ENCODE measurements at regions not wholly inside any gene's neighbourhood (a gene's known extent, or its start where the extent isn't known, plus 50 kb on each side); places are given as distances from the start of the nearest gene placed in this dataset.
A peak's percentile ranks its signal among the peaks of the same experiment; 100 is the strongest.

DNA sequence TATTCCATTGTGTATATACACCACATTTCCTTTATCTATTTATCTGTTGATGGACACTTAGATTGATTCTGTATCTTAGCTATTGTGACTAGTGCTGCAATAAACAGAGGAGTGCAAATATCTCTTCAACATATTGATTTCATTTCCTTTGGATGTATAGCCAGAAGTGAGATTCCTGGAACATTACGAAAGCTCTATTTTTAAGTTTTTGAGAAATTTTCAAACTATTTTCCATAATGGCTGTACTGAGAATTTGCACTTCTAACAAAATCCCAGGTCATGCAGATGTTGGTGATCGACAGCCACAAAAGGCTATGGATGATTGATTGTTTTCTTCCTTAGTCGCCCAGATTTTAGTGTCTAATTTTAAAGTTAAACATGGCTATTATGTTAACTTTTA is 132.7 kb upstream of the MTAP start:
- no peak for DNase-seq (ENCODE audit: low spot score)

DNA sequence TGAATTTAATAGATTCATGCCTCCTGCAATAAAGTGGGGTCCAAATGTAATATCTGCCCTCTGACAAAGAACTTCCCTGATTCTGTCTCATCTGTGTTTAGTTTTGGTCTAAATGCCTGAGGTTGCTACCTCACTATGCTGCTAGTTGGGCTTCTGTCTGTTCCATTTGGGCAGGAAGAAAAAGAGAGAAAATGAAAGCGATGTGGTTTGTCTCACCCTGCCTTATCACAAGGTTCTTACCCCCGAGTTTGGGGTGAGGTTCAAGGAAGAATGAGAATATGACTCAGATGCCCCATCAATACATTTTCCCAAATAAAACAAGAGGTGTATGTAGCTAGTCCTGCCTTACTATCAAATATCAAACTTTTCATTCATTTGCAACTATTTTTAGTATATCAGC is 132.1 kb upstream of the MTAP start:
- DNase-seq (ENCODE audit: low spot score) = no peak

DNA sequence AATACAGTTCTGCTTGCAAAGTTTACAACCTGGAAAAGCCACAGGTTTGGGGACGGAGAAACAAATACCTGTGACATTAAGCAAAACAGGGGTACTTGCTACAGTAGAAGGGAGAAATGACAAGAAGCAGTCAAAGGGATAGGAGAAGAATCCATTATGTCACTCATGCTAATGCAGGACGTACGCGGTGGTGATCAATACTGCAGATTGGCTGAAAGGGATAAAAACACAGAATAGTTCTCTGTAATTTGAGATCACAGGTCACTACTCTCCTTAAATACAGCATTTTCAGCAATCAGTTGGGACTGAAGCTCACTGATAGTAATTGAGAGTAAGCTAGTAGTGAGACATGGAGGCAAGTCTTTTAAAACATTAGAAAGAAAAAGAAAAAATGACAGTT is 130.3 kb upstream of the MTAP start:
- no peak for DNase-seq (ENCODE audit: low spot score)

DNA sequence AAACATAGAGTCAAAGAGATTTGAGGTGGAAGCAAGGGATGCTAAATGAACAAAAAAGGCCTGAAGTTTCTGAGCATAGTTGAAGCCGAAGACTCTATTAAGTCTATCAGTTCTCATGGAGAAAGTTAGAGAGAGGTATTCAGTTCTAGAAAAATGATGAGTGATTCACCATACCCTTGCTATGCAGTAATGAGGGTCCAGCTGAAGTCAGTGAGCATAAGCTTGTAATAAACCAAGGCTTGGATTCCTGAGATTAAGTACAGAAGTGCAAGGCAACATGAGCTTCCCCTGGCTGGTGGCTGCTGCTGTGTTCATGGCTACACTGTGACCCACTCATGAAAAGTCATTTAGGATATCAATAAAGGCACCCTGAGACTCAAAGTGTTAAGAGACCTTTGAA is 129.7 kb upstream of the MTAP start:
- DNase-seq (ENCODE audit: low spot score) = no peak

DNA sequence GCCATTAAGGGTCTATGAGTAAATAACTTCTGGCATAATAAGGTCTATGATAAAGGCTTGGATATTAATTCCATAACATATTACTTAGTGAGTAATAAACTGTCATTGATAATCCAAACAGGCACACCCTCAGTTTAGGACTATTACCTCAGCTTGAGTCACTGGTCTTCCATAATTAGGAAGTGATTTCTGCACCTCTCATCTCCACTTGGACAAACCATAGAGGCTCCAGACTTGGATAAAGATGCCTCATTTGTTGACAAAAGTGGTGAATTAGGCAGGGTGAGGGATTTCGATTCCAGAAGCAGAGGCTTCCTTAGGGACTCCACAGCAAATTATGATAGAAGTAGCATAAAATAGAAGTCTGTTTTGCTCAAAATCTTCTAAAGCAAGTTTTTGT is 127.5 kb upstream of the MTAP start:
- no peak for DNase-seq (ENCODE audit: low spot score)

DNA sequence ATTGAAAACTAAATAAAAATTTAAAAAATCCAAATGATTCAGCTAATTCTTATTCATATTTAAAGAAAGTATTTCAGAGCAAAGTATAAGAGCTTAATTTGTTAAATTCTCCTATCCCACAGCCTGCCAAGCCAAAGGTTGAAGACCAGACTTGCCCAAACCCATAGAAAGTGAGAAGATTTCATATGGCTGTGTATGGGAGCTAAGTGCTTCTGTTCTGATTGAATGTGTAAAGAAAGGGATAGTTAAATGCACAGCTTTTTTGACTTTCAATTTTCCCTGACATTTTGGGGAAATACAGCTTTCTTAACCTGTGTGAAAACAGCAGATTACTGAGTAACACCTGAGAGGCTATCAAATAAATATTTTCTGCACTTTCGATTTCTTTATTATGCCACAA is 125.0 kb upstream of the MTAP start:
- DNase-seq (ENCODE audit: low spot score) = no peak

DNA sequence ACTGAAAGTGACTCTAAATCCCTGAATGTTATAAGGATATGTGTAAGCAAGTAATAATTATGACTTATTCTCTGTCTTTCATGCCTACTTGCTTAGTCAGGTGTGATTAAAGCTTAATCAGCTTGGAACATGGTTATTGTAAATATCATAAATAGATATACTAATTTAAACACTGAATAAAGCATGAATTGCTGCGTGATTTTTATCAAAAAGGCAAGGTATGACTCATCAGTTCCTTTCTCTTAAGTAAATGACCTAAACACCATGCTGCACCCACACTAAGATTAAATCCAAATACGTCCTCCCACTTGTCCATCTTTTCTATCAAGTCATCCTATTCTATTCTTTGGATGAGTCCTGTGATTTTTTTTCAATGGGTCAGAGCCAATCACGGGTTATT is 124.6 kb upstream of the MTAP start:
- peak; percentile 84 for DNase-seq (ENCODE audit: low spot score)

DNA sequence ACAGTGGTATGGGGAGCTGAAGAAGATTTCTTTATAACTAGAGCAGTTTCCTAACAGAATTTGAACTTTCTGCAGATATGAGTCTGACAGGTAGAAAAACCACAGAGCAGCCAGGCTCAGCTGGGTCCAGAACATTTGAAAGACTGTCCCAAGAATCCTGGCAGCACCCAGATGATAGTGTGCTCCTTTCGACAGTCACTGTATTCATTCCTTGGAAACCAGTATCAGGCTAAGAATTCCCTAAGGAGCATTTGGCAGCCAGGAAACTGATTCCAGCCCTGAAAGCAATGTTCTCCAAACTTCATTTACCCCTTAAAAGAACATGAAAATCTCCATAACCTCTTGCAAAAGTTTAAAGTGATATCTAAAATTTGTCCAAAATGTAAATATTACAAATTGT is 123.0 kb upstream of the MTAP start:
- DNase-seq (ENCODE audit: low spot score) = peak; percentile 42

DNA sequence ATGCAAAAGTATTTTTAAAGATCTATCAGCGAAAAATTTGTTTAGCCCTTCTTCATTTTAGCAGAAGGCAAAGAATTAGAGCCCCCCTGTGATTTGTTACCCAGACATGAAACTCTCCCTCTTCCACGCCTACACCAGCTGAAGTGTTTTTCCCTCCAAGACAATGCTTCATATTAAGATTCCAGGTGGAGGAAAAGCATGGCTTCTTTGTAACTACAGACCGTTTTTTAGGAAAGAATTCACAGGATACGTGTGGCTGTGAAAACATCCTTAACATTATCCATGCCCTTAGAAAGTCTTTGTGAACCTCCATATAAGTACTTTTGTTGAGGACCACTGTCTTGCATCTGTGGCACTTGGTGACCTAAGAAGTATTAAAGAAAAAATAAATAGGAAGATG is 121.8 kb upstream of the MTAP start:
- no peak for DNase-seq (ENCODE audit: low spot score)

DNA sequence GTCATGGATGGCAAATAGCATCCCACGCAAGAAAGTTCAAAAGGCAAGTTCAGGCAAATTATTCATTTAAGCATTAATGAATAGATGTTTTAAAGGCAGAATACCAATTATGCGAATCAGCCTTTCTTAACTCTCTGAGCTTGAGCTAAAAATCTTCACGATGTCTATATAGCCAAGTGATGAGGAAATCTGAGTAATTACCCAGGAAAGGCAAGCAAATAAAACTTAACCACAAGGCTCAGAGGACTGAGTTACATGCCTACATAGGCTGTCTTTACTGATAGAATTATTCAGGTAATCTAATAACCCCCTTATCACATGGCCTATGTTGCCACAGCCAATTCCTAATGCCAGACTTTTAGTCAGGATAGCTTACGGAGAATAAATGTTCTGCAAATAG is 120.8 kb upstream of the MTAP start:
- peak; percentile 81 for DNase-seq (ENCODE audit: low spot score)

DNA sequence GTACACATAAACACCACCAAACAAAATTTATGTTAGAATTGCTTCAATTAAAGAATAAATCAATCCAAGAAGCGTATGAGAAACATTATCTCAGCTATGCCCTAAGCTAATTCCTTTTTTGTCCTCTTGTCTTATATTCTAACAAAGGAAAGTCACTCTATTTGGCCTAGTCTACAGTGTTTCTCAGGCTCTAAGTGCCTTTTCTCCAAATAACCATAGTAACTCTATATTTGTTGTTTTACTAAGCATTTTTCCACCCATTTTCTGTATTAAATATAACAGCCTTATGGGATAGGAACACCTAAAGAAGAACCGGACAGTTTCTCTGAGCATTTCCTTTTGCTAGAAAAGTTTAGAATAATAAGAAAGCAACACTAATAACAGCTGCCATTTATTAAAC is 120.1 kb upstream of the MTAP start:
- DNase-seq (ENCODE audit: low spot score) = no peak

DNA sequence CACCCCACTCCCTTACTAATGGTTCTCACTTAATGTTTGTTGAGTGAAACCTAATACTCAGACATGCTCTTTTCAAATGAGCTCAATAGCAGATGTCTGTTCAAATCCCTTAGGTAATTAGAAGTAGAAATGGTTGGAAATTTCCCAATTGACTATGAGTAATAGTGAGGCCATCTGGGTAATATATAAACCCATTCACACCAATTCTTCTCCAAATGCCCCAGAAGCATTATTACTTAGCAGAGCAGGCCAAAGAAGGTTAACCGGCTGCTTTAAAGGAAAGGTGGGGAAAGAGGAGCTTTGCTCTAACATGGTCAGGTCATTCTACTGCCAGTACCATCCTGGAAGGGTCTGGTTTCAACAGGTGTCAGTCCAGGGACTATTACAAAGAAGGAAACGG is 119.5 kb upstream of the MTAP start:
- DNase-seq (ENCODE audit: low spot score) = peak; percentile 58

DNA sequence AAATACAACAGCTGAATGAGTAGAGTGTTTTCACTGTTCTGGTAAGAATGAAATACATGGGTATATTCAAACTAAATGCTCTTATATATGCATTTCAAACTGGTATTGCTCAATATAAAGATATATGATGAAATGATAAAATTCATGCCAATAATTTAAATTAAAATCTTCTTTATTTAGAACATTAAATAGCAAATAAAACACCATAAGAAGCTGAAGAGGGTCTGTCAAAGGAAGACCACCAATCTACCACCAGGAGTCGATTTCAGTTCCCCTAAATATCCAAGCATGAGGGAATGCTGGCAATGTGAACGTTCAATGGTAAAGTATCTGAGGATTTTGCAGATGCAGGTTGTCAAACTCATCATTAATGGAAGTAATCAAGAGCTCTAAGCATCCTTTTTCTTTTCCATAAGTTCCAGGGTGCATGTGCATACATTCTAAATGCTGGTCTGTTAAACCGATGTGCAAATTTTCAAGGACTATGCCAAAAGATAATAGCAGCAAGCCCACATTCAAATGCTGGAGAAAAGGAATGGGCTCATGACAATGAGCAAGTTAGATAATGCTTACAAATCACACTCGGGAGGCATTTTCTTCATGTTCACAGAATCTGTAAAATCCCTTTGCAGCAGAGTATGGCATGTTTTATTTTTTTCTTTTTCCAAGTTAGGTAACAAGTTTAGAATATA is 118.8 kb upstream of the MTAP start:
- no peak for DNase-seq (ENCODE audit: low spot score)

DNA sequence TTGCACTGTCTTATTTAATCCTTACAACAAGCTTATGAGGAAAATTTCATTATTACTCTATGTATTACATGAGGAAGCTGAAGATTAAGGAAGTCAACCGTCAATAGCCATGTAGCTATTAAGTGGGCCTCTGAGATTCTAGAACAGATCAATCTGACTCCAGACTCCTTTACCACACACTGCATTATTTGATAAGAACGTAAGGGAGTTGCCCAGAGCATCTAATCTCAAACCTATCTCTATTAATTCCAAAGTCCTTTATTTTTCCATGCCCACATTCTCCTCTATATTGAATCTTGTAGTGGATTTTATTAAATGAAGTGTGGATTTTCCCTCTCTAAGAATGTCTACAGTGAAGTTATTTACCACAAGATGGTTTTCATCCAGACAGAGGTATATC is 118.2 kb upstream of the MTAP start:
- DNase-seq (ENCODE audit: low spot score) = peak; percentile 34

DNA sequence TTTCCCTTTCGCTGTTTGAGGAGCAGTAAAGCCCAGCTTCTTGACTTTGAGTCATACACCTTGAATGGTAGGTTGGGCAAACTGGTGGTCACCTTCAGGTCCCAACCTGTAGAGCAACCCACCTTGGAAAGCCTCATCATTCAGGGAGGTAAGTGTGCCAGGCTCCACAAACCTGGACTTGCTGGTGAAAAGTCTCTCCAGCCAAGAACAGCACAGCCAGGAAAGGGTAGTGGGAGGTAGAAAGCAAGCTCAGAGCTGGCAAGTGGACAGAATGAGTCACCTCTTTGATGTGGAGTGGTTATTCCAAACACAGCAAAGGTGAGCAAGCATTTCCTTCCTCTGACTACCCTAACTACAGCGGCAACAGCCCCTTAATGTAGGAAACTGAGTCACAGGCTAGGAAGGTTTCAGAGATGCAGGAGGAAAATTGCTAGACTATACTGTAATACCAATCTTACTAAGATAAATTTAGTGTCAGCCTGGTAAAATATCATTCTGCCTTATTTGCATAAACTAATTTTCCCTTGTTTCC is 117.5 kb upstream of the MTAP start:
- peak; percentile 92 for DNase-seq (ENCODE audit: low spot score)

DNA sequence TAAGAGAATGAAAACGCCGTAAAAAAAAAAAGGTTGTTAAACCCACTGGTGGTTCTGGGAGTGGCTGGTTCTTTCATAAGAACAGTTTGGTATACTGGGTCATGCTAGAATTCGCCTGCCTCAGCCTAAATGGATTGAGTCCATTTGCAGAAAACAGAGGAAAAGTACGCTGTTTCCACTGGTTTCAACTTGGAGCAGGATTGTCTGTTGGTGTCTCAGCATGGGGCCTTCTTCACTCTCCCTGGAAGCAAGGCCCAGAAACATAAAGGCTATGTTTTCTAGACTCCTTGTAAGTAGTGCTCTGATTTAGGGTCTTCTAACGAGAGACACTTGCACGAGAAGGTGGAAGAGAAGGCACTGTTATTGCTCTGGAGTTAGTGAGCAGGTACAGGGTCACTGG is 116.9 kb upstream of the MTAP start:
- DNase-seq (ENCODE audit: low spot score) = no peak

DNA sequence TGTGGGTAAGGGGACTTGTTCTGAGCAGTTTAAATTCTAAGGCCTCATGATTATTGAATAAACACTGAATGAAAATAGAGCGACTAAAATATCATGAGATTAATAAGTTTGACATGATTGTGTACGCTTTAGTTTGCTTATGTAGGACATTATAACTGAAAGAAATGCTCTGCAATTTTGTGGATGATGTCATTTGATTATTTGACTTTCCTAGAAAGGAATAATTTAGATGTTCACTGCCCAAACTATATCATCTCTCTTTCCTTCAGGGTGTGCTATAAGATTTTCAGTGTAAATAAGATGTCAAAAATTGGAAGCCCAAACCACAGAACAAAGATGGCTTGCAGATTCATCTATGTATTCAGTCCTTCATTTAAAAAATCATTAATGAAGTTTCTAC is 115.7 kb upstream of the MTAP start:
- no peak for DNase-seq (ENCODE audit: low spot score)

DNA sequence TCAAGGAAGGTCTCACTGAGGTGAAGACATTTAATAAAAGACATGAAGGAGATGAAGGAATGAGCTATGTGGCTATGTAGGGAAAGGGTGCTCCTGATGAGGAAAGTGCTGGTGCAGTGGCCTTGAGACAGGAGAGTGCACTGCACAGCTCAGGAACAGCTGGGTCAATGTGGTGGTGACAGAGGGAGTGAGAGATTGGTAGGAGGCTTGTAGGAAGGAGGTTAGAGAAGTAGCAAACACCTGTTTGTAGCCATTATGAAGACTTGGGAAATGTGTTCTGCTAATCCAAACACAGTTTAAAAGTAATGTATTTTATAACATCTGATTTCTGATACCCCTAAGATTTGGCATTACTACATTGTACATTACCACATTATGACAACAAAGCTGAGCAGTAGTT is 115.1 kb upstream of the MTAP start:
- no peak for DNase-seq (ENCODE audit: low spot score)

DNA sequence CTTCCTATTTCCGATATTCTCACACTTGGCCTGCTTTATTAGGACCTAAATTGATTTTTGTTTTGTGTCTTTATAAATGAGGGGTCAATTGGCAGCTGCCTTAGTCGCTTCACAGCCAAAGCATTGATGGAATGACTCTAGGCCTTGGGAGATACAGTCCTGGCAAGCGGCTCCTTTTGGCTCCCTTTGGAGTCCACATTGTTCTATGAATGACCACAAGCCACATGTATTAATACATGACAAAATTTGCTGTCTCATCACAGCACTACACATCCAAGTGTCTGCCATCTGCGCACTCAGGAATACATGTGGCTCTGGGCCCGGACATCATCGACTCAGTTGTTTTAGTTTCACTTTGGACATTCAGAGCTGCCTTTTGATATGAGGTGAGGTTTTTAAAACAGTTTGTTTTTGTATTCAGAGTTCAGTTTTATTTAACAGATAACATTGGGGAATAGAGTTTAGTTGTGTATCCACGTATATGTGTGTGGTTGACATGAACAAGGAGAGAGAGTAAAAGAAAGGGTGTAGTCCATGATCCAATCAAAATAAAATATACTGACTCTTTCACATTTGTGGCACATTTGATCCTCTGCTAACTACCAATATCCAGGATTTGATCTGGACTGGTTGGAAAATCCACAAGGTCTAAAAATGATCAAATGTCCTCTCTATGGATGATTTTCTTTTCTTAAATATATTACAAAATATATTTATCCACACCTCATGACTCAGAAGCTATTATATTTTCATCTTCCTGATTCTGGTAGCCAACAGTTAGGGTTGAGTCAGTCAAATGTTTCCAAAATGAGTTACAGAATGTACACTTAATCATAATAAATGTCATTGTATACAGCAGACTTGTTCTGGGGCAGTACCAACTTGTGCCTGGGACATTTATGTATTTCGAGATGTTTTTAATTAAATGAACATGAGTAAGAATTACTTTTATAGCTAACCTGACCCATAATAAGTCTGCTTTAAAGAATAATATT is 114.0 kb upstream of the MTAP start:
- DNase-seq (ENCODE audit: low spot score) = peak; percentile 73

DNA sequence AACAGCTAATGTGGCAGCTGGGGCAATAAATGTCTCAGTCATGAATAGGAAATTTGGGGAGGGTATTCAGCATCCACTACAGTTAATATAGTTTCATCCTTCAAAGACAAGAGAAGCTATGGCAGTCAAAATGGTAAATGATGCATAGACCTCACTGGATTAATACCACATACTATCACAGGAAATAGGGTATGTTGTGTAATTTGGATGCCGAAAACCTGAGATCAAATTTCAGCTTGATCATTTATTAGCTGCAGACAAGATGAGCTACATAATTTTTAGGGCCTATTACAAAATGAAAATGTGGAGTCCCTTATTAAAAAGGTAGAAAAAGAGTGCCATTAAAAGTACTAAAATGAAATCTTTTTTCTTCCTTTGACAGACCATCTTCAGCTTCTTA is 112.6 kb upstream of the MTAP start:
- DNase-seq (ENCODE audit: low spot score) = no peak

DNA sequence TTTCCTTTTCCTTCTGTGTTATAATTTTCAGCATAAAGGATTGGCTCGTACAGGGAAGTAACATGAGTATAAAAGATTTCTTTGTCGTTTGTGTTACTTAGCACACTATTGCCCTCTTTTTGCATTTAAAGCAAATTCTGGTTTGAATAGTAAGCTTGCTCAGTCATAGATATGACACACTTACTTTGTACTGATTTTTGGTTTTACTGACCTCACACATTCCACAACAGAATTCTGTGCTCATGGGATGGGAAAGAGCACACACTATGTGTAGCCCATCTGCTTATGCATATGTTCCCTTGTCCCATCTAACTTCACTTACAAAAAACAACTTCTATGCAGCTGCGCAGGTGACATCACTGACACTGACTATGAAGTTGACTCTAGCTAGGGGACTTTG is 111.9 kb upstream of the MTAP start:
- no peak for DNase-seq (ENCODE audit: low spot score)

DNA sequence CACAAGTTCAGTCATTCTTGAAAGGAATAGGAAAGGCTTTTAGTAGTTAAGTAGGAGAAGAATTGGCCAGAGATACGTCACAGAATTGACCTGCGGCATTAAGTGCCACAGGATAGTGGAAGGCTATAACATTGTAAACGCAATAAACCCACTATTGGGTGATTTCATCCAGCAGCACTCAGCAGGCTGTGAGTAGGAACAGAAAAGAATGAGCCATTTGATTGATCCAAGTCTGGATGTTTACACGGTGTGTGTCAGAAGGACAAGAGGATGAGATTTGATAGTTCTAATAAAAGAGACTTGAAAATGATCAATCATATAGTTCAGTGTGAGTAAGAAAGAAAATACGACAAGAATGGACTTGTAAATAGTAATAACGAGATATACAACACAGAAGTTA is 110.0 kb upstream of the MTAP start:
- no peak for DNase-seq (ENCODE audit: low spot score)

DNA sequence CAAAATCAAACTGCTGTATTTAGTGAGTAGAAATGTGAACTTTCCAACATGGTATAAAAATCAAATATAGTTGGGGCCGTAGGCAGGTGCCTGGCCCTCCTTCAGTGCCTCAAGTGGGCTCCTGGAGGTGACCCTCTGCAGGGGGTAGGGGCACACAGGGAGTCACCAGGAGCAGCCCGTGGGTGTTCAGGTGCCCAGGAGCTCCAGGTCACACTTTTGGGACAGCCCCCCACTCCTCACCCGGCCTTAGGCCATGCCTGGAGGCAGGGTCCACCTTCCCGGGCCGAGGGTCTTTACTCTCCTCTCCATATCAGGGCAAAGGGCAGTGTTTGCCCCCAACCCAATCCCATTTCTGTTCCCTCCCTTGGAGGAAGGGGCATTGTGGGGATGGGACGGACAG is 108.0 kb upstream of the MTAP start:
- DNase-seq (ENCODE audit: low spot score) = no peak
